ENCODE measurements at regions not wholly inside any gene's neighbourhood (a gene's known extent, or its start where the extent isn't known, plus 50 kb on each side); places are given as distances from the start of the nearest gene placed in this dataset.

DNA sequence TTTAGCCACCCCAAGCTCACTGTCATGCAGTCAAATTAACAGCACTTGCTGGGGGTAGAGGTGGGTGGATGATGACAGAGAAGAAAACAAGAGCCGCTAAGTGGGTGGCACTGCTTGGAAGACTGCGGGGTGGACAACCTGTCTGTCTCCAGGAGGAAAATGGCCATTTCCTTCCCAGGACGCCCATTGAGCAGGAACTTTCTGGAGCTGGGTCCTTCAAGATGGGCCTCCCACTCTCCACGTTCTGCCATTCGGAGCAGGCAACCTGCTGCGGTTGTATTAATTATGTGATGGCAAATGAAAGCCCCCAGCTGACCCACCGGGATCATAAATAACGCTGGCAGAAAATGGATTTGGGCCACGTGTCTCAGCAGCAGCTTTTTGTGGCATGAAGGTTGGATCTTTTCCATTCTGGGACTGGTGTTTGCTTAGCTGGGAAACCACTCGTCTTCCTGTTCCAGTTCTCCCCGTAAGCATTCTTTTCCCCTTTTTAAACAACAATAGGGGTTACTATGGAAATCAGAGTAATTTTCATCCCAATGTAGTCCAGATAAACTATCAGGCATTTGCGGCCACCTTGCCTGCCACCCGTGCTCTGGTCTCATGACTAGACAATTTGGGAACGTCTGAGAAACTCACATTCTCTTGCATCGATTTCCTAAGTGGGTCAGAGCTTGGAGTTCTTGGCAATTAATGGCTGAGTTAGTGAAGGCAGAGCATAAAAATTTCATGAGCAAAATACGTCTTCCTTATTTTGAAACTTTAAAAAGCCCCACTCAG, 215.5 kb downstream of the ANKRD60 start:
- DNase-seq: no peak

DNA sequence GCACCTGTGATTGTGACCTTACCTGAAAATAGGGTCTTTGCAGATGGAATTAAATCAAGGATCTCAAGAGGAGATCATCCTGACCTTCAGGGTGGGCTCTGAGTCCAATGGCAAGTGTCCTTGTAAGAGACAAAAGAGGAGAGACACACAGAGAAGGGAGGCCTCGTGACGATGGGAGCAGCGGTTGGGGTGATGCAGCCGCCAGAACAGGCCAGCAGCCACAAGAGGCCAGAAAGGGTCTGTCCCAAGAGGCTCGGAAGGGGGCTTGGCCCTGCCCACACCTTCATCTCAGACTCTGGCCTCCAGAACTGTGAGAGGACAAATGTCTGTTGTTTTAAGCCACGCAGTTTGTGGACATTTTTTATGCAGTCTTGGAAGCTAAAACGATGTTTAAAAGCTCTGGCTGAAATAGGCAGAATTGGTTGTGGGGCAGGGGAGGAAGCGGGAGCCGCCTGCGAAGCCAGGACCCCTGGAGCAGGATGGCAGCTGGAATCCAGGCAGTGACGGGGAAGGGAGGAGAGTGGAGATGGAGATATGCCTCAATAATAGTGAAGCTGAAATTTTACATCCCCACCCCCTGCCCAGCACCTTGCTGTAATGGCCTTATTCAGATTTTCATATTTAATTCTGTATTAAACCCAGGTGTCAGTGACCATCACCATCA, 216.4 kb downstream of the ANKRD60 start:
- no peak for DNase-seq

- no peak for DNase-seq
Measured at GRCh38 chr20:58011106-58011946, 217.1 kb downstream of the ANKRD60 start.

DNA sequence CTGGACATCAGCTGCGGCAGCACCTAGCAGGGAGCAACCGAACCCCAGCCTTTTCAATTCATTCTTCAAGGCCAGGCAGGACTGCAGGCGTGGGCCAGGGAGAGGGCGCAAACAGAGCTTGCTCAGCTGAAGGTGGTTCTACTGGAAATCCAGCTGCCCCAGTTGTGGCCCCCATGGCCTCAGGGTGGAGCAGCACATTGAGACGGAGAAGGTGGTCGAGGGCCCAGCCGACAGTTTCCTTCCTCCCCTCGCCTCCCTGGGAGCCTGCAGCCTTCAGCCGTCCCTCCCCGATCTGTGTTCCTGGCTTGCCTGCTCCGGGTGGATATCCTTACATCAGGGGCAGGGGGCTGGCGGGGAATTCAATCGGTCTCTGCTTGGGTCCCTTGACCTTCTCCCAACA, 217.8 kb downstream of the ANKRD60 start:
- no peak for DNase-seq

- no peak for DNase-seq
Measured at GRCh38 chr20:58010186-58010585, 218.3 kb downstream of the ANKRD60 start.

GRCh38 chr20:58008866-58009265, 219.6 kb downstream of the ANKRD60 start:
- DNase-seq: no peak

- no peak for DNase-seq
Measured at GRCh38 chr20:58008413-58008812, 220.0 kb downstream of the ANKRD60 start.

DNA sequence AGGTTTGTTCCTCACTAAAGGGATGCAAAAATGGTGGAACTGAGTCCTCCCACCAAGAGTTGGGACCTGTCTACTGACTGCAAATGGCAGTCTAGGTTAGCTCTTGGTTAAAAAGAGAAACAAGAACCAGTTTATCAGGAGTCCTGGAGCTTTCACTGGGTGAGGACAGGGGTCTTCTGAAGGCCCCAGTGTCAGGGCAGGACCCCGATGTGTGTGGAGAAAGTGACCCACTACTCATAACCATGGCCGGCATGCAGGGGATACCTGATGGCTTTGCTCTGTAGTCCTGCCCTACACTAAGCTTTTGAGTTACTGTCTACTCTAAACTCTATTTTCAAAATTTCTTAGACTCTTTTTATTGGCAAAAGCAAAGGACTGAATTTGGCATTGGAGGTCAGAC, 220.5 kb downstream of the ANKRD60 start:
- no peak for DNase-seq

GRCh38 chr20:58006346-58007316, 221.8 kb downstream of the ANKRD60 start:
- DNase-seq: no peak

DNA sequence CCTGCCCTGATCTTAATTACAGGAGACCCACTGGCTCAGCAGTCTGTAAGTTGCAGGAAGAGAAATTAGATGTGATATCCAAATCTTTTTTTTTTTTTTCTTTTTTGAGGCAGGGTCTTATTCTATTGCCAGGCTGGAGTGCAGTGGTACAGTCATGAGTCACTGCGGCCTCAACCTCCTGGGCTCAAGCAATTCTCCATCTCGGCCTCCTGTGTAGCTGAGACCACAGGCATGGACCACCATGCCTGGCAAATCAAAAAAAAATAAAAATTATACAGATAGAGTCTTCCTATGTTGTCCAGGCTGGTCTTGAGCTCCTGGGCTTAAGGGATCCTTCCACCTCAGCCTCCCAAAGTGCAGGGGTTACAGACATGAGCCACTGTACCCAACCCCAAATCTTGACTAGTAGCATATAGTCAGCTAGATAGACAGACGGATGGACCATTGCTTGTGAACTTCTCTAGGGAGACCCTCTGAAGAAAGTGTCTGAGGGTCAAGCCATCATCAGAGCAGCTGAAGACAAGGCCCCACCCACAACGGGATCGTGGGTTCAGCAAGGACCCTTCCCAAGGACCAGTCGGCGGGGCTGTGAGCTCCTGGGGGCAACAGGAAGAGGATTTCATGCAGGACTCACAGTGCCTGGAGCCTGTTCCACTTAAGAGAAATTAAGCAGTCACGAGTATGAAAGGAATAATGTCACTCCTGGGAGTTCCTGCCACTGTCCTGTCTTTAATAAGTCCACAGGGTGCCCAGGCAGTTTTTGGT, 222.7 kb downstream of the ANKRD60 start:
- DNase-seq: no peak

DNA sequence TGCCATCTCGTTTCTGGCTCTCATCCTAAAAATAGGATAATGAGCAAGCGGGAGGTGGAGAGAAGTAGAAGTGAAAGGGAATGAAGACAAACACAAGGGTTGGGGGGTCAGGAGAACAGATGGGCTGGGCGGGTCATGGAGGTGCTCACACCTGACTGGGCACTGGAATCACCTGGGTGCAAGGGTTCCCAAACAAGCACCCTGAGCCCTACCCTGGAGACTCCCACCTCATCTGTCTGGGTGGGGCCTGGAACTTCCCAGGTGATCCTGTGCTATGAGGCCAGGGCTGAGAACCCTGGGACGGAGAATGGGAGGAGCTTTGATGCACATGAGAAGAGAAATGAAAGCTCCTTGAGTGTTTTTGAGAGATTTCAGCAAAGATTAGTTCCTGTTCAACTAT, 223.6 kb downstream of the ANKRD60 start:
- DNase-seq: no peak

DNA sequence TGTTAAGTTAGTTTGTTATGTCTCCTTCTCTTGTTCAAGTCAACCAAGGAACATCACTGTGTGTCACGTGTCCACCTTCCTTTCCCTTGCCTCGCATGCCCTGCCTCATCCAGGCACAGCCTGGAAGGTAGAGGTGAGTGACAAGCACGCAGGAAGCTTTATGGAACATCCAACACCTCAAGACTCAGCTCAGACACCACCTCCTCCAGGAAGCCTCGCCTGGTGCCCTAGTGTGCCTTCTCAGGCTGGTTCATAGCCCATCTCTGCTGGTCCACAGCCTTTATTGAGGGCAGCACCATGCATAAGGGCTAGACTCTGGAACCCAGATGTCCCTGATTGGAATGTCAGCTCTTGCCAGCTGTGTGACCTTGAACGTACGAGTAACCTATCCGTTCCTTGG, 224.3 kb downstream of the ANKRD60 start:
- no peak for DNase-seq

- no peak for DNase-seq
Measured at GRCh38 chr20:58003525-58003924, 224.9 kb downstream of the ANKRD60 start.

GRCh38 chr20:58002901-58003300, 225.6 kb downstream of the ANKRD60 start:
- DNase-seq: no peak

GRCh38 chr20:58001946-58002345, 226.5 kb downstream of the ANKRD60 start:
- no peak for DNase-seq

- DNase-seq: peak; percentile 21
Measured at GRCh38 chr20:58001381-58001780, 227.1 kb downstream of the ANKRD60 start.

- DNase-seq: no peak
Measured at GRCh38 chr20:58000861-58001260, 227.6 kb downstream of the ANKRD60 start.

DNA sequence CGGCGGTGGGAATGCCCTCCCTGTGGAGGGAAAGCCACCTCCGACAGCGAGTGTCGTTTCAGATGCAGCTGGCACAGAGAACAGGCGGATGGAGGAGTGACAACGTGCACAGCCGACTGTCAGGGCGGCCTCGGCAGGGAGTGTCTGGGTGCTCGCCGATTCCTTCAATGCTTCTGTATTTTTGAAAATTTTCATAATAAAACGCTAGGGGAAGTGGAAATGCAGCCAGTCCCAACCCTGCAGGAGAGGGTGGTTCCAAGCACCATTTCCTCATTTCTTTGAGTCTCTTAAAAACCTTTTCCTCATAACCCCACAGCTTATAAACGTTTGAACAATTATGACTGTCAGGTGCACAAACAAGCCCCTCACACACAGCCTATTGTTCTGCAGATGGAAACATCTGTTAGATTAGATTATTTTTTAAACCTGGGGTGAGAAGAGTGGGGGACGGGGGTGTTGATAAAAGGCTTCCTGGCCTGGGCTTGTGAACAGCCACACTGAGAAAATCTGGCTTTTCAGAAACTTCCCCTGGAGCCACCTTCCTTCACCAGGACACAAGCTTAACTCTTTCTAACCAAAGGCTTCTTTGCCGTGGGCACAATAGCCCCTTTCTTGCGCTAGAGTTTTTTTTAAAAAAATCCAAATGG, 228.9 kb downstream of the ANKRD60 start:
- peak; percentile 32 for DNase-seq

DNA sequence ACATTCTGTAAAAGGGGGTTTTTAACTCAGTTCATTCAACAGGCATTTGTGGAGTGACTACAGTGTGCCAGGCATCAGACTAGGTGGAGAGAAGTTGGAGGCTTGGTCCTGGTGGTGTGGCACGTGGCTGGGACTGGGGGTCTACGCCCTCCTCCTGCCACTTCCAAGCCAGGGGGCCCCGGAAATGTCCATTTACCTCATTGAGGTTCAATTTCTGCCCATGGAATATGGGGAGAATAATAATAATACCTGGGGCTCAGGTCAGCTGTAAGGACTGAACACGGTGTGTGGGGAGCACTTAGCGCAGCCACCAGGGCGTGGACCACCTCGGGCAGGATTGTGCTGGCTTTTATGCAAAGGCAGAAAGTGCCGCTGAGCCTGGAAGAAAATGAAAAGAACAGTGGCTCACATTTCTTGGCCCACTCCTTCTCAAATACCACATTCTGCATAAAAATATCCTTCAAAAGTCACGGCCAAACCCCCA, 229.4 kb downstream of the ANKRD60 start:
- DNase-seq: no peak

- DNase-seq: no peak
Measured at GRCh38 chr20:57998276-57998675, 230.2 kb downstream of the ANKRD60 start.
